ENCODE measurements at regions not wholly inside any gene's neighbourhood (a gene's known extent, or its start where the extent isn't known, plus 50 kb on each side); places are given as distances from the start of the nearest gene placed in this dataset.

DNA sequence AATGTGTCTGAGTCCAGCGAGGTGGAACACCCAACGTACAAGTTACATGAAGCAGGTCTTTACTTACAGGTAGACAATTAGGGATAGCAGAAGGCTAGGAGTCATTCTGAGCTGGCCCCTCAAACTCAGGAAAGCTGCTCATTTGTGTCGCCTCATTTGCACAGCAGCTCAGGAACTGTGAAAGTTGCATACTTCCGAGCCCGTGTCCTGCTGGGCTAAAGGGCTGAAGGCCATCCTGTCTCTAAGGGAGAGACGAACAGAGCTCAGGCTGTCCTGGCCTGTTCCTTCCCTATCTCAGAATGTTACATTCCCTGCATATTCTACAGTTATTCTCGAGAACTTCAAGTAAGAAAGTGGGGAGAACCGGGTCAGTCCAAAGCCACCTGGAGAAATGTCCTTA, 99.0 kb downstream of the FAM124B start:
- H2AFZ ChIP-seq = no peak overlapping the region

DNA sequence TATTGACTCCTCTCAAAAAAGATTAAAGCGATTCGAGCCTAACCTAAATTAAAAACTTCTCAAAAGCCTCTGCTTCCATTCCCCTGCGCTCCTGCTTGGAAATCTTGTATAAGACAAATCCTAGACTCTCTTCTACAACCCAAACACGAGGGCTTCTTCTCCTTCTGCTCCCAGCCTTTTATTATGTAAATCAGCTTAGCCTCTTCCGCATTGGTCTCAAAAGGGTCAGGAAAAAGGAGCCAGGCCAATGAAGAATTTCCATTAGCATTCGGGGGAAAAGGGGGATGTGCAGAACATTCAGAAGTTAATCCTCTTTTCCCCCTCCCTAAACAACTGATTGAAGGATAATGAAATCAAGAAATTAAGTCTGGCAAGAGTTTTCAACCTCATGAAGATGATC, 107.9 kb downstream of the FAM124B start:
- peaks cover 14% of the 10 kb centered on the region for H3K4me1 Mint-ChIP-seq
- H2AFZ ChIP-seq = peak overlapping the region; percentile 12; the same call in 1 of the 2 replicates
- H3K27me3 Mint-ChIP-seq (ENCODE audit: insufficient read depth, low read depth, poor library complexity) = peaks cover 6% of the 10 kb centered on the region
- H3K4me1 ChIP-seq (ENCODE audit: insufficient read depth) = peaks cover 11% of the 10 kb centered on the region
- no peak overlapping the region for H3K4me3 ChIP-seq
- no peaks in the 10 kb centered on the region for H3K27me3 ChIP-seq (ENCODE audit: insufficient read depth)
- no peak overlapping the region for H3K27ac ChIP-seq (ENCODE audit: low read depth)
- DNase-seq (ENCODE audit: low spot score) (peak; percentile 31), ATAC-seq (no peak)
- no peaks in the 10 kb centered on the region for H3K36me3 ChIP-seq (ENCODE audit: insufficient read depth)
- no peak overlapping the region for H3K27ac Mint-ChIP-seq
- peak overlapping the region; percentile 17 for H3K4me2 ChIP-seq
- H3K9me2 ChIP-seq (ENCODE audit: insufficient read depth) = peaks cover 4% of the 10 kb centered on the region; the same call in 1 of the 2 replicates
- H3F3A ChIP-seq (replicated peaks; ENCODE audit: low read depth) = no peaks in the 10 kb centered on the region
- H4K20me1 ChIP-seq (replicated peaks; ENCODE audit: insufficient read depth) = no peaks in the 10 kb centered on the region
- H3K9me3 Mint-ChIP-seq = peaks cover 41% of the 10 kb centered on the region
- no peak overlapping the region for H3K4me3 Mint-ChIP-seq
- TF ChIP-seq, protein P1, sequence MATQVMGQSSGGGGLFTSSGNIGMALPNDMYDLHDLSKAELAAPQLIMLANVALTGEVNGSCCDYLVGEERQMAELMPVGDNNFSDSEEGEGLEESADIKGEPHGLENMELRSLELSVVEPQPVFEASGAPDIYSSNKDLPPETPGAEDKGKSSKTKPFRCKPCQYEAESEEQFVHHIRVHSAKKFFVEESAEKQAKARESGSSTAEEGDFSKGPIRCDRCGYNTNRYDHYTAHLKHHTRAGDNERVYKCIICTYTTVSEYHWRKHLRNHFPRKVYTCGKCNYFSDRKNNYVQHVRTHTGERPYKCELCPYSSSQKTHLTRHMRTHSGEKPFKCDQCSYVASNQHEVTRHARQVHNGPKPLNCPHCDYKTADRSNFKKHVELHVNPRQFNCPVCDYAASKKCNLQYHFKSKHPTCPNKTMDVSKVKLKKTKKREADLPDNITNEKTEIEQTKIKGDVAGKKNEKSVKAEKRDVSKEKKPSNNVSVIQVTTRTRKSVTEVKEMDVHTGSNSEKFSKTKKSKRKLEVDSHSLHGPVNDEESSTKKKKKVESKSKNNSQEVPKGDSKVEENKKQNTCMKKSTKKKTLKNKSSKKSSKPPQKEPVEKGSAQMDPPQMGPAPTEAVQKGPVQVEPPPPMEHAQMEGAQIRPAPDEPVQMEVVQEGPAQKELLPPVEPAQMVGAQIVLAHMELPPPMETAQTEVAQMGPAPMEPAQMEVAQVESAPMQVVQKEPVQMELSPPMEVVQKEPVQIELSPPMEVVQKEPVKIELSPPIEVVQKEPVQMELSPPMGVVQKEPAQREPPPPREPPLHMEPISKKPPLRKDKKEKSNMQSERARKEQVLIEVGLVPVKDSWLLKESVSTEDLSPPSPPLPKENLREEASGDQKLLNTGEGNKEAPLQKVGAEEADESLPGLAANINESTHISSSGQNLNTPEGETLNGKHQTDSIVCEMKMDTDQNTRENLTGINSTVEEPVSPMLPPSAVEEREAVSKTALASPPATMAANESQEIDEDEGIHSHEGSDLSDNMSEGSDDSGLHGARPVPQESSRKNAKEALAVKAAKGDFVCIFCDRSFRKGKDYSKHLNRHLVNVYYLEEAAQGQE (IDR thresholded peaks at IDR 0.05; ENCODE audit: unreplicated experiment) = no peak
- 0 out of 2 replicates have a peak, but pooled peaks have one; percentile 9 for TF ChIP-seq NANOG (IDR thresholded peaks at IDR 0.05; ENCODE audit: borderline replicate concordance)
- TF ChIP-seq, protein P2, sequence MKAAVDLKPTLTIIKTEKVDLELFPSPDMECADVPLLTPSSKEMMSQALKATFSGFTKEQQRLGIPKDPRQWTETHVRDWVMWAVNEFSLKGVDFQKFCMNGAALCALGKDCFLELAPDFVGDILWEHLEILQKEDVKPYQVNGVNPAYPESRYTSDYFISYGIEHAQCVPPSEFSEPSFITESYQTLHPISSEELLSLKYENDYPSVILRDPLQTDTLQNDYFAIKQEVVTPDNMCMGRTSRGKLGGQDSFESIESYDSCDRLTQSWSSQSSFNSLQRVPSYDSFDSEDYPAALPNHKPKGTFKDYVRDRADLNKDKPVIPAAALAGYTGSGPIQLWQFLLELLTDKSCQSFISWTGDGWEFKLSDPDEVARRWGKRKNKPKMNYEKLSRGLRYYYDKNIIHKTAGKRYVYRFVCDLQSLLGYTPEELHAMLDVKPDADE (IDR thresholded peaks at IDR 0.05) = no peak
- H3K79me2 ChIP-seq (replicated peaks; ENCODE audit: insufficient read depth) = no peaks in the 10 kb centered on the region
- peaks cover 44% of the 10 kb centered on the region for H3K36me3 Mint-ChIP-seq (ENCODE audit: low read depth)

More for the DNA sequence above, 99.0 kb downstream of the FAM124B start:
- no peak overlapping the region for H3K4me3 Mint-ChIP-seq
- no peak overlapping the region for H3K27ac Mint-ChIP-seq
- no peaks in the 10 kb centered on the region for H3F3A ChIP-seq (replicated peaks; ENCODE audit: low read depth)
- no peaks in the 10 kb centered on the region for H3K79me2 ChIP-seq (replicated peaks; ENCODE audit: insufficient read depth)
- H3K9me2 ChIP-seq (ENCODE audit: insufficient read depth) = no peaks in the 10 kb centered on the region
- H3K4me1 Mint-ChIP-seq = peaks cover 18% of the 10 kb centered on the region
- H3K27ac ChIP-seq (ENCODE audit: low read depth) = no peak overlapping the region
- H3K4me2 ChIP-seq = no peak overlapping the region
- H3K4me3 ChIP-seq = no peak overlapping the region
- no peak for TF ChIP-seq EZH2 (IDR thresholded peaks at IDR 0.05; ENCODE audit: low read depth, unreplicated experiment)
- TF ChIP-seq, protein P3, sequence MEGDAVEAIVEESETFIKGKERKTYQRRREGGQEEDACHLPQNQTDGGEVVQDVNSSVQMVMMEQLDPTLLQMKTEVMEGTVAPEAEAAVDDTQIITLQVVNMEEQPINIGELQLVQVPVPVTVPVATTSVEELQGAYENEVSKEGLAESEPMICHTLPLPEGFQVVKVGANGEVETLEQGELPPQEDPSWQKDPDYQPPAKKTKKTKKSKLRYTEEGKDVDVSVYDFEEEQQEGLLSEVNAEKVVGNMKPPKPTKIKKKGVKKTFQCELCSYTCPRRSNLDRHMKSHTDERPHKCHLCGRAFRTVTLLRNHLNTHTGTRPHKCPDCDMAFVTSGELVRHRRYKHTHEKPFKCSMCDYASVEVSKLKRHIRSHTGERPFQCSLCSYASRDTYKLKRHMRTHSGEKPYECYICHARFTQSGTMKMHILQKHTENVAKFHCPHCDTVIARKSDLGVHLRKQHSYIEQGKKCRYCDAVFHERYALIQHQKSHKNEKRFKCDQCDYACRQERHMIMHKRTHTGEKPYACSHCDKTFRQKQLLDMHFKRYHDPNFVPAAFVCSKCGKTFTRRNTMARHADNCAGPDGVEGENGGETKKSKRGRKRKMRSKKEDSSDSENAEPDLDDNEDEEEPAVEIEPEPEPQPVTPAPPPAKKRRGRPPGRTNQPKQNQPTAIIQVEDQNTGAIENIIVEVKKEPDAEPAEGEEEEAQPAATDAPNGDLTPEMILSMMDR (conservative IDR thresholded peaks at IDR 0.05; ENCODE audit: low read depth in 2 of 2) = no peak
- no peak for TF ChIP-seq STAT1 (IDR thresholded peaks at IDR 0.05; ENCODE audit: unreplicated experiment)
- no peaks in the 10 kb centered on the region for H3K36me3 ChIP-seq (ENCODE audit: insufficient read depth)
- H3K36me3 Mint-ChIP-seq (ENCODE audit: low read depth) = peaks cover 8% of the 10 kb centered on the region
- H4K20me1 ChIP-seq (replicated peaks; ENCODE audit: insufficient read depth) = no peaks in the 10 kb centered on the region
- H3K27me3 ChIP-seq (ENCODE audit: insufficient read depth) = no peaks in the 10 kb centered on the region
- DNase-seq (ENCODE audit: low spot score) = no peak
- peaks cover 7% of the 10 kb centered on the region for H3K27me3 Mint-ChIP-seq (ENCODE audit: insufficient read depth, low read depth, poor library complexity)
- no peak for ATAC-seq
- peaks cover 10% of the 10 kb centered on the region; the same call in 1 of the 2 replicates for H3K4me1 ChIP-seq (ENCODE audit: insufficient read depth)
- peaks cover 4% of the 10 kb centered on the region for H3K9me3 Mint-ChIP-seq
